ENCODE measurements at regions not wholly inside any gene's neighbourhood (a gene's known extent, or its start where the extent isn't known, plus 50 kb on each side); places are given as distances from the start of the nearest gene placed in this dataset.

- TF ChIP-seq CTCF (IDR thresholded peaks at IDR 0.05; ENCODE audit: poor library complexity, severe bottlenecking): no peak
- Histone ChIP-seq H3K36me3 (ENCODE audit: low read depth) (no peaks in the 10 kb centered on the region), H3K4me3 (ENCODE audit: severe bottlenecking) (no peak overlapping the region), H3K27me3 (ENCODE audit: insufficient read depth, poor library complexity, severe bottlenecking) (peaks cover 16% of the 10 kb centered on the region), H3K9me3 (ENCODE audit: severe bottlenecking) (no peaks in the 10 kb centered on the region), H3K4me1 (ENCODE audit: insufficient read depth, poor library complexity, severe bottlenecking) (no peaks in the 10 kb centered on the region), H3K27ac (ENCODE audit: poor library complexity, severe bottlenecking) (no peak overlapping the region)
- DNase-seq (ENCODE audit: low spot score) (no peak), ATAC-seq (ENCODE audit: low read depth) (no peak)
Observed at GRCh38 chr16:48790151-48790550, 180.2 kb upstream of the N4BP1 start.

GRCh38 chr16:48788475-48788874 lies 178.5 kb upstream of the N4BP1 start:
- H3K4me3 ChIP-seq (ENCODE audit: severe bottlenecking): no peak overlapping the region
- TF ChIP-seq CTCF (IDR thresholded peaks at IDR 0.05; ENCODE audit: poor library complexity, severe bottlenecking): no peak
- no peaks in the 10 kb centered on the region for H3K9me3 ChIP-seq (ENCODE audit: severe bottlenecking)
- H3K4me1 ChIP-seq (ENCODE audit: insufficient read depth, poor library complexity, severe bottlenecking): no peaks in the 10 kb centered on the region
- peaks cover 16% of the 10 kb centered on the region for H3K27me3 ChIP-seq (ENCODE audit: insufficient read depth, poor library complexity, severe bottlenecking)
- H3K36me3 ChIP-seq (ENCODE audit: low read depth): no peaks in the 10 kb centered on the region
- ATAC-seq (ENCODE audit: low read depth) (no peak), DNase-seq (ENCODE audit: low spot score) (no peak)
- H3K27ac ChIP-seq (ENCODE audit: poor library complexity, severe bottlenecking): no peak overlapping the region

- Histone ChIP-seq H3K9me3 (ENCODE audit: severe bottlenecking) (no peaks in the 10 kb centered on the region), H3K4me3 (ENCODE audit: severe bottlenecking) (no peak overlapping the region), H3K27ac (ENCODE audit: poor library complexity, severe bottlenecking) (no peak overlapping the region), H3K4me1 (ENCODE audit: insufficient read depth, poor library complexity, severe bottlenecking) (no peaks in the 10 kb centered on the region), H3K27me3 (ENCODE audit: insufficient read depth, poor library complexity, severe bottlenecking) (peaks cover 2% of the 10 kb centered on the region), H3K36me3 (ENCODE audit: low read depth) (no peaks in the 10 kb centered on the region)
- DNase-seq (ENCODE audit: low spot score): no peak
- TF ChIP-seq CTCF (IDR thresholded peaks at IDR 0.05; ENCODE audit: poor library complexity, severe bottlenecking): no peak
- no peak for ATAC-seq (ENCODE audit: low read depth)
Observed at GRCh38 chr16:48745541-48745940, 135.6 kb upstream of the N4BP1 start.

GRCh38 chr16:48740964-48741363 lies 131.0 kb upstream of the N4BP1 start:
- no peaks in the 10 kb centered on the region for H3K36me3 ChIP-seq (ENCODE audit: low read depth)
- ATAC-seq (ENCODE audit: low read depth) (no peak), DNase-seq (ENCODE audit: low spot score) (no peak)
- H3K9me3 ChIP-seq (ENCODE audit: severe bottlenecking): no peaks in the 10 kb centered on the region
- no peaks in the 10 kb centered on the region for H3K4me1 ChIP-seq (ENCODE audit: insufficient read depth, poor library complexity, severe bottlenecking)
- H3K4me3 ChIP-seq (ENCODE audit: severe bottlenecking): no peak overlapping the region
- no peak for TF ChIP-seq CTCF (IDR thresholded peaks at IDR 0.05; ENCODE audit: poor library complexity, severe bottlenecking)
- H3K27ac ChIP-seq (ENCODE audit: poor library complexity, severe bottlenecking): no peak overlapping the region
- no peaks in the 10 kb centered on the region for H3K27me3 ChIP-seq (ENCODE audit: insufficient read depth, poor library complexity, severe bottlenecking)

- DNase-seq (ENCODE audit: low spot score) (no peak), ATAC-seq (ENCODE audit: low read depth) (no peak)
- no peaks in the 10 kb centered on the region for H3K27me3 ChIP-seq (ENCODE audit: insufficient read depth, poor library complexity, severe bottlenecking)
- TF ChIP-seq CTCF (IDR thresholded peaks at IDR 0.05; ENCODE audit: poor library complexity, severe bottlenecking): no peak
- H3K9me3 ChIP-seq (ENCODE audit: severe bottlenecking): no peaks in the 10 kb centered on the region
- no peaks in the 10 kb centered on the region for H3K36me3 ChIP-seq (ENCODE audit: low read depth)
- H3K4me1 ChIP-seq (ENCODE audit: insufficient read depth, poor library complexity, severe bottlenecking): no peaks in the 10 kb centered on the region
- H3K27ac ChIP-seq (ENCODE audit: poor library complexity, severe bottlenecking): no peak overlapping the region
- H3K4me3 ChIP-seq (ENCODE audit: severe bottlenecking): no peak overlapping the region
Observed at GRCh38 chr16:48734220-48734619, 124.2 kb upstream of the N4BP1 start.

Measured in RWPE2 (cell line).